ENCODE measurements at regions not wholly inside any gene's neighbourhood (a gene's known extent, or its start where the extent isn't known, plus 50 kb on each side); places are given as distances from the start of the nearest gene placed in this dataset.

- no peak for TF ChIP-seq CTCF (IDR thresholded peaks at IDR 0.05)
- no peak for TF ChIP-seq POLR2A (IDR thresholded peaks at IDR 0.05)
Measured at GRCh38 chr9:638152-638551, 203.3 kb upstream of the DMRT1 start.
